ENCODE measurements at regions not wholly inside any gene's neighbourhood (a gene's known extent, or its start where the extent isn't known, plus 50 kb on each side); places are given as distances from the start of the nearest gene placed in this dataset.

GRCh38 chr13:80835902-80836301 is 495.0 kb upstream of the SPRY2 start:
- Histone ChIP-seq H3K4me2 (replicated peaks; ENCODE audit: low read depth, low read length, poor library complexity, severe bottlenecking) (no peak overlapping the region), H3K4me3 (ENCODE audit: control extremely low read depth in 1 of 5, extremely low read depth in 1 of 5, insufficient read depth in 1 of 5, low read depth in 2 of 5, low read length in 4 of 5) (no peak overlapping the region), H3K9ac (ENCODE audit: low read length) (no peak overlapping the region), H4K20me1 (ENCODE audit: control insufficient read depth, insufficient read depth, low read length, poor library complexity, severe bottlenecking) (no peaks in the 10 kb centered on the region), H3K36me3 (replicated peaks in 1 of 2; ENCODE audit: control extremely low read depth in 1 of 2, control insufficient read depth in 1 of 2, extremely low read depth in 1 of 2, insufficient read depth in 2 of 2, low read length in 1 of 2) (no peaks in the 10 kb centered on the region), H3K27ac (ENCODE audit: low read length in 2 of 2) (no peak overlapping the region), H2AFZ (ENCODE audit: insufficient read depth, low read depth, low read length, poor library complexity, severe bottlenecking) (no peak overlapping the region), H3K79me2 (ENCODE audit: control insufficient read depth, insufficient read depth, low read length) (no peaks in the 10 kb centered on the region), H3K27me3 (replicated peaks in 1 of 4; ENCODE audit: control extremely low read depth in 1 of 4, control insufficient read depth in 3 of 4, insufficient read depth in 4 of 4, low read length in 3 of 4) (no peaks in the 10 kb centered on the region), H3K9me3 (ENCODE audit: control extremely low read depth in 1 of 3, control insufficient read depth in 2 of 3, insufficient read depth in 1 of 3, low read length in 2 of 3) (peaks cover 0 to 14% (median 6%) of the 10 kb centered on the region in 3 donors), H3K4me1 (ENCODE audit: control insufficient read depth in 2 of 2, insufficient read depth in 2 of 2, low read length in 2 of 2) (no peaks in the 10 kb centered on the region)
- Mint-ChIP-seq H3K9me3 (ENCODE audit: insufficient read depth) (peaks cover 15% of the 10 kb centered on the region), H3K4me3 (no peak overlapping the region), H3K27ac (no peak overlapping the region), H3K4me1 (no peaks in the 10 kb centered on the region), H3K27me3 (no peaks in the 10 kb centered on the region)
- ATAC-seq (ENCODE audit: low read depth) (no peak), DNase-seq (no peak)
- POLR2A ChIA-PET, result no interaction called here
- TF ChIP-seq CTCF (IDR thresholded peaks at IDR 0.05) (no peak), EZH2 (IDR thresholded peaks at IDR 0.05; ENCODE audit: borderline replicate concordance, insufficient read depth, low read depth, low read length, poor library complexity, severe bottlenecking) (no peak)
- CTCF ChIA-PET, result no interaction called here
- intact Hi-C loops (cut with micrococcal nuclease), result no loop called here

DNA sequence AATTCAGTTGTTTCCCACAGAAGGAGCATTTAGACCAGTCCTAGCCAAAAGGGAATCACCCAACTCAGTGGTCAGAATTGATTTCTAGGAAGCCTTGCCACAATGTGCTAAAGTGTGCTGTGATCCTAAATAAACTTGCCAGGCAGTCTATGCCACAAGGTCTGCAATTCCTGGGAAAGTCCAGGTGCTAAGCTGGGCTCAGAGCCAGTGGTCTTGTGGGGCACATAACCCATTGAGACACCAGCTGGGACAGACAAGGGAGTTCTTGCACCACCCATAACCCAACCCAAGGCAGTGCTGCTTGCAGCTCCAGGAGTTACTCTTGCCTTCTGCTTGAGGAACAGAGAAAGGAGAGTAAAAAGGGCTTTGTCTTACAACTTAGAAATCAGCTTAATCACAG is 489.5 kb upstream of the SPRY2 start:
- H3K79me2 ChIP-seq (ENCODE audit: control insufficient read depth, insufficient read depth, low read length), result no peaks in the 10 kb centered on the region
- Mint-ChIP-seq H3K27ac (no peak overlapping the region), H3K4me1 (no peaks in the 10 kb centered on the region), H3K4me3 (no peak overlapping the region), H3K27me3 (no peaks in the 10 kb centered on the region), H3K9me3 (ENCODE audit: insufficient read depth) (peaks cover 22% of the 10 kb centered on the region)
- H3K4me2 ChIP-seq (replicated peaks; ENCODE audit: low read depth, low read length, poor library complexity, severe bottlenecking), result no peak overlapping the region
- ATAC-seq (ENCODE audit: low read depth) (no peak), DNase-seq (no peak)
- no peak overlapping the region for H2AFZ ChIP-seq (ENCODE audit: insufficient read depth, low read depth, low read length, poor library complexity, severe bottlenecking)
- no peaks in the 10 kb centered on the region for H3K4me1 ChIP-seq (ENCODE audit: control insufficient read depth in 2 of 2, insufficient read depth in 2 of 2, low read length in 2 of 2)
- H3K27me3 ChIP-seq (replicated peaks in 1 of 4; ENCODE audit: control extremely low read depth in 1 of 4, control insufficient read depth in 3 of 4, insufficient read depth in 4 of 4, low read length in 3 of 4), result no peaks in the 10 kb centered on the region
- intact Hi-C loops (cut with micrococcal nuclease), result no loop called here
- POLR2A ChIA-PET, result no interaction called here
- CTCF ChIA-PET, result no interaction called here
- no peak overlapping the region for H3K27ac ChIP-seq (ENCODE audit: low read length in 2 of 2)
- no peak overlapping the region for H3K9ac ChIP-seq (ENCODE audit: low read length)
- H4K20me1 ChIP-seq (ENCODE audit: control insufficient read depth, insufficient read depth, low read length, poor library complexity, severe bottlenecking), result no peaks in the 10 kb centered on the region
- H3K36me3 ChIP-seq (replicated peaks in 1 of 2; ENCODE audit: control extremely low read depth in 1 of 2, control insufficient read depth in 1 of 2, extremely low read depth in 1 of 2, insufficient read depth in 2 of 2, low read length in 1 of 2), result no peaks in the 10 kb centered on the region
- no peak for TF ChIP-seq CTCF (IDR thresholded peaks at IDR 0.05)
- H3K4me3 ChIP-seq (ENCODE audit: control extremely low read depth in 1 of 5, extremely low read depth in 1 of 5, insufficient read depth in 1 of 5, low read depth in 2 of 5, low read length in 4 of 5), result no peak overlapping the region
- H3K9me3 ChIP-seq (ENCODE audit: control extremely low read depth in 1 of 3, control insufficient read depth in 2 of 3, insufficient read depth in 1 of 3, low read length in 2 of 3), result peaks cover 6 to 11% (median 10%) of the 10 kb centered on the region in 3 donors
